Stimulated activated CD4-positive, alpha-beta T cell treated with anti-CD3 and anti-CD28 coated beads, Interleukin-12 subunit alpha, Interleukin-12 subunit beta, amount 100 ng/mL, for 4 hours (primary cell): ENCODE measurements at regions not wholly inside any gene's neighbourhood (a gene's known extent, or its start where the extent isn't known, plus 50 kb on each side); places are given as distances from the start of the nearest gene placed in this dataset.

ENCODE experiments used
- DNase-seq: peaks from one replicate; pipeline ENCODE4 v3.0.0-alpha.2; 2020

- DNase-seq = no peak
Measured at GRCh38 chr13:31081316-31081715, 80.4 kb downstream of the HSPH1 start.

- DNase-seq = no peak
Measured at GRCh38 chr13:31074756-31075155, 86.9 kb downstream of the HSPH1 start.

- DNase-seq = no peak
Measured at GRCh38 chr13:31073859-31074718, 87.6 kb downstream of the HSPH1 start.

- DNase-seq = no peak
Measured at GRCh38 chr13:31072041-31072440, 89.7 kb downstream of the HSPH1 start.

GRCh38 chr13:31069808-31070534 lies 91.7 kb downstream of the HSPH1 start:
- no peak for DNase-seq

GRCh38 chr13:31068119-31068423 lies 93.6 kb downstream of the HSPH1 start:
- DNase-seq = no peak

- DNase-seq = no peak
Measured at GRCh38 chr13:31067416-31068118, 94.1 kb downstream of the HSPH1 start.

- DNase-seq = no peak
Measured at GRCh38 chr13:31064636-31065035, 97.1 kb downstream of the HSPH1 start.

- DNase-seq = no peak
Measured at GRCh38 chr13:31063772-31064171, 97.9 kb downstream of the HSPH1 start.

- DNase-seq = no peak
Measured at GRCh38 chr13:31060655-31061054, 101.0 kb downstream of the HSPH1 start.

GRCh38 chr13:31060220-31060619 lies 101.5 kb downstream of the HSPH1 start:
- DNase-seq = no peak

GRCh38 chr13:31057403-31058033 lies 104.2 kb downstream of the HSPH1 start:
- no peak for DNase-seq

- no peak for DNase-seq
Measured at GRCh38 chr13:31056644-31057271, 104.9 kb downstream of the HSPH1 start.

GRCh38 chr13:31055589-31055988 lies 106.1 kb downstream of the HSPH1 start:
- no peak for DNase-seq

GRCh38 chr13:31054632-31055031 lies 107.1 kb downstream of the HSPH1 start:
- no peak for DNase-seq

- no peak for DNase-seq
Measured at GRCh38 chr13:31053896-31054295, 107.8 kb downstream of the HSPH1 start.

GRCh38 chr13:31053091-31053490 lies 108.6 kb downstream of the HSPH1 start:
- no peak for DNase-seq

- DNase-seq = no peak
Measured at GRCh38 chr13:31052478-31052877, 109.2 kb downstream of the HSPH1 start.

- DNase-seq = no peak
Measured at GRCh38 chr13:31051999-31052398, 109.7 kb downstream of the HSPH1 start.

GRCh38 chr13:31050486-31051400 lies 111.0 kb downstream of the HSPH1 start:
- no peak for DNase-seq

GRCh38 chr13:31049833-31050232 lies 111.9 kb downstream of the HSPH1 start:
- no peak for DNase-seq

- DNase-seq = no peak
Measured at GRCh38 chr13:31049083-31049482, 112.6 kb downstream of the HSPH1 start.
